Panc1 (cell line): ENCODE measurements at regions not wholly inside any gene's neighbourhood (a gene's known extent, or its start where the extent isn't known, plus 50 kb on each side); places are given as distances from the start of the nearest gene placed in this dataset.

Experiments used
- ATAC-seq: fragments of 200-7000 bp; cut with Tn5 transposase; 2 replicates; pipeline ENCODE4 v1.9.1; 2020; ENCODE audit warnings: mild to moderate bottlenecking, moderate library complexity
- BruUV-seq: library from RNA; stranded (reverse); fragments of 400-500 nt; replicated peaks from 2 replicates; lab custom pipeline; 2021; lab: Mats Ljungman, UMichigan
- CTCF ChIA-PET: fragments of 300-600 bp; sonication (Branson Sonifier 250); formaldehyde crosslinking; loops from one replicate; lab custom pipeline; 2022; ENCODE audit warnings: antibody characterized with exemption; lab: Charles Lee
- POLR2A ChIA-PET: fragments of 300-600 bp; sonication (Branson Sonifier 250); formaldehyde crosslinking; loops from one replicate; lab custom pipeline; 2022; ENCODE audit warnings: antibody characterized with exemption; lab: Charles Lee
- DNase-seq: peaks from one replicate; pipeline ENCODE4 v3.0.0-alpha.2; 2010; ENCODE audit warnings: low read depth, low spot score
- H3K27ac ChIP-seq: 2 replicates; pipeline ENCODE4 v1.5.1; 2011; ENCODE audit warnings: mild to moderate bottlenecking, low read length, inconsistent platforms
- H3K27me3 ChIP-seq: fragments of 200-500 bp; sonication (Bioruptor generic); 2 replicates; pipeline ENCODE4 v1.6.0; 2014; ENCODE audit warnings: low read length, inconsistent platforms; ENCODE audit not compliant: control insufficient read depth, insufficient read depth
- H3K36me3 ChIP-seq: fragments of 200-500 bp; sonication (Bioruptor generic); 2 replicates; pipeline ENCODE4 v1.5.1; 2014; ENCODE audit warnings: inconsistent platforms, mild to moderate bottlenecking, low read length, moderate library complexity; ENCODE audit not compliant: control insufficient read depth, insufficient read depth
- H3K4me1 ChIP-seq: 2 replicates; pipeline ENCODE4 v1.5.1; 2011; ENCODE audit warnings: inconsistent platforms, mild to moderate bottlenecking, low read length, moderate library complexity; ENCODE audit not compliant: control insufficient read depth, insufficient read depth
- H3K4me3 ChIP-seq, 2 experiments: 2 replicates each; pipeline ENCODE4 v1.5.1; 2011 to 2012; ENCODE audit warnings: low read depth in 2 of 2, low read length in 2 of 2, mild to moderate bottlenecking in 2 of 2, inconsistent platforms in 1 of 2, moderate library complexity in 1 of 2
- H3K9me3 ChIP-seq: fragments of 200-500 bp; sonication (Bioruptor generic); 2 replicates; pipeline ENCODE4 v1.5.1; 2014; ENCODE audit warnings: low read depth, mild to moderate bottlenecking, inconsistent platforms, low read length, moderate library complexity; ENCODE audit not compliant: control insufficient read depth, insufficient read depth
- CTCF ChIP-seq: fragments of 450-650 bp; IDR thresholded peaks from 2 replicates; pipeline ENCODE4 v1.5.1; 2017; ENCODE audit warnings: mild to moderate bottlenecking
- POLR2AphosphoS5 ChIP-seq: IDR thresholded peaks from 2 replicates; pipeline ENCODE4 v1.6.1; 2012; ENCODE audit warnings: mild to moderate bottlenecking, low read depth, low read length, moderate library complexity
- REST ChIP-seq, 2 experiments: IDR thresholded peaks; 2 replicates each; pipeline ENCODE4 v1.6.1; 2011 to 2012; ENCODE audit warnings: low read depth in 2 of 2, control low read depth in 1 of 2, low read length in 1 of 2, mild to moderate bottlenecking in 1 of 2, moderate library complexity in 1 of 2; ENCODE audit not compliant: insufficient read depth in 1 of 2
- SIN3A ChIP-seq: IDR thresholded peaks from 2 replicates; pipeline ENCODE4 v1.6.1; 2012; ENCODE audit warnings: low read depth, mild to moderate bottlenecking, low read length, moderate library complexity, borderline replicate concordance; ENCODE audit not compliant: insufficient read depth
- TCF7L2 ChIP-seq: IDR thresholded peaks from 2 replicates; pipeline ENCODE4 v1.6.1; 2011; ENCODE audit warnings: mild to moderate bottlenecking, low read depth, low read length, inconsistent platforms
- in situ Hi-C: cut with HindIII; loops from 2 replicates; pipeline ENCODE4 v1.10.0; 2016; ENCODE audit warnings: low sequenced_read_pairs, low pct_unique_long_range_greater_than_20kb
- intact Hi-C: fragments of 100-400 bp; cut with micrococcal nuclease; formaldehyde crosslinking; loops from one replicate; pipeline ENCODE4 v1.10.0; 2022; ENCODE audit not compliant: unreplicated experiment

- CTCF ChIA-PET = no interaction called here
- H3K4me3 ChIP-seq = no peak overlapping the region
- H3K27ac ChIP-seq = no peak overlapping the region
- POLR2A ChIA-PET = no interaction called here
- peaks cover 27% of the 10 kb centered on the region for H3K27me3 ChIP-seq
- BruUV-seq = no TSS peak
- no peaks in the 10 kb centered on the region for H3K36me3 ChIP-seq
- no peaks in the 10 kb centered on the region for H3K9me3 ChIP-seq
- ATAC-seq = no peak
- in situ Hi-C loops (no loop called here), intact Hi-C loops (no loop called here)
- no peaks in the 10 kb centered on the region for H3K4me1 ChIP-seq
- DNase-seq = no peak
- TF ChIP-seq REST (IDR thresholded peaks at IDR 0.05; ENCODE audit: insufficient read depth in 1 of 2, low read depth in 2 of 2, low read length in 1 of 2) = no peak
- no peak for TF ChIP-seq CTCF
- TF ChIP-seq TCF7L2 = no peak
- no peak for TF ChIP-seq POLR2AphosphoS5
- TF ChIP-seq SIN3A = no peak
Observed at GRCh38 chr7:26076691-26077090, 75.3 kb upstream of the NFE2L3 start.

- Histone ChIP-seq H3K9me3 (no peaks in the 10 kb centered on the region), H3K27ac (no peak overlapping the region), H3K36me3 (no peaks in the 10 kb centered on the region), H3K27me3 (peaks cover 30% of the 10 kb centered on the region), H3K4me1 (no peaks in the 10 kb centered on the region), H3K4me3 (no peak overlapping the region)
- ChIA-PET POLR2A (no interaction called here), CTCF (interaction anchor here (0.7 to 1.1 kb wide), 2 partner anchors 75 to 136 kb away, joined by 3 read pairs; no protein-coding TSS in a partner anchor)
- ATAC-seq = peak; percentile 96
- TF ChIP-seq TCF7L2 = no peak
- TF ChIP-seq CTCF = peak; percentile 81
- no peak for TF ChIP-seq REST (IDR thresholded peaks at IDR 0.05; ENCODE audit: insufficient read depth in 1 of 2, low read depth in 2 of 2, low read length in 1 of 2)
- TF ChIP-seq POLR2AphosphoS5 = no peak
- in situ Hi-C loops (no loop called here), intact Hi-C loops (no loop called here)
- DNase-seq = no peak
- no TSS peak for BruUV-seq
Observed at GRCh38 chr7:26078437-26079336, 73.3 kb upstream of the NFE2L3 start.
